Endothelial cell of umbilical vein (primary cell): ENCODE measurements at regions not wholly inside any gene's neighbourhood (a gene's known extent, or its start where the extent isn't known, plus 50 kb on each side); places are given as distances from the start of the nearest gene placed in this dataset.

ENCODE experiments used
- BruUV-seq: library from RNA; stranded (reverse); fragments of 400-500 nt; replicated peaks from 2 replicates; lab custom pipeline; 2021; lab: Mats Ljungman, UMichigan
- CTCF ChIA-PET: fragments of 300-600, 350-600 bp; sonication (Branson Sonifier 250); formaldehyde crosslinking; loops from one replicate; lab custom pipeline; 2021; ENCODE audit warnings: antibody characterized with exemption, inconsistent platforms; lab: Charles Lee
- POLR2A ChIA-PET: fragments of 300-600, 350-600 bp; sonication (Branson Sonifier 250); formaldehyde crosslinking; loops from one replicate; lab custom pipeline; 2021; ENCODE audit warnings: antibody characterized with exemption, inconsistent platforms; lab: Charles Lee
- DNase-seq: peaks from one replicate; pipeline ENCODE4 v3.0.0-alpha.2; 2011; ENCODE audit warnings: low read depth, low spot score
- FAIRE-seq: peaks from 2 replicates; lab custom pipeline; 2011; peaks lifted over from hg19 to GRCh38; lab: Jason Lieb, UNC
- H2AFZ ChIP-seq: 2 replicates; pipeline ENCODE4 v1.6.0; 2012; ENCODE audit warnings: low read depth, low read length, control low read depth, inconsistent platforms
- H3K27ac ChIP-seq: 2 replicates; pipeline ENCODE4 v1.5.1; 2011; ENCODE audit warnings: low read depth, mild to moderate bottlenecking, control low read depth, low read length, moderate library complexity; ENCODE audit not compliant: insufficient read depth
- H3K27me3 ChIP-seq, 2 experiments: 2 replicates each; pipeline versions ENCODE4 v1.6.0 to v1.6.1; 2011; ENCODE audit warnings: low read length in 2 of 2, mixed read lengths in 1 of 2; ENCODE audit not compliant: control insufficient read depth in 2 of 2, insufficient read depth in 2 of 2
- H3K36me3 ChIP-seq, 2 experiments: 2 replicates in 1 of 2; 3 replicates in 1 of 2; pipeline ENCODE4 v1.5.1; 2011; ENCODE audit warnings: low read length in 2 of 2, mild to moderate bottlenecking in 1 of 2, moderate library complexity in 1 of 2; ENCODE audit not compliant: control insufficient read depth in 2 of 2, insufficient read depth in 2 of 2; ENCODE audit errors: extremely low read depth in 1 of 2
- H3K4me1 ChIP-seq: 3 replicates; pipeline ENCODE4 v1.5.1; 2011; ENCODE audit warnings: mild to moderate bottlenecking, low read length; ENCODE audit not compliant: control insufficient read depth, insufficient read depth; ENCODE audit errors: extremely low read depth
- H3K4me2 ChIP-seq: 2 replicates; pipeline ENCODE4 v1.6.1; 2011; ENCODE audit warnings: low read length, control low read depth, mixed read lengths; ENCODE audit not compliant: insufficient read depth
- H3K4me3 ChIP-seq, 3 experiments: fragments of 200-600 bp in 1 of 3; sonication (generic), shearing (Covaris generic) in 1 of 3; replicated peaks in 1 of 3; 2 replicates each; pipeline ENCODE4 v1.5.1; 2011 to 2016; ENCODE audit warnings: control low read depth in 3 of 3, low read length in 3 of 3, mild to moderate bottlenecking in 2 of 3, inconsistent platforms in 1 of 3, low read depth in 1 of 3, moderate library complexity in 1 of 3; ENCODE audit not compliant: insufficient read depth in 1 of 3
- H3K79me2 ChIP-seq: 2 replicates; pipeline ENCODE4 v1.6.0; 2012; ENCODE audit warnings: low read length, inconsistent platforms; ENCODE audit not compliant: control insufficient read depth, insufficient read depth
- H3K9ac ChIP-seq: replicated peaks from 2 replicates; pipeline ENCODE3; 2011; ENCODE audit warnings: low read length, control low read depth; ENCODE audit not compliant: insufficient read depth; ENCODE audit errors: extremely low read depth
- H3K9me1 ChIP-seq: replicated peaks from 3 replicates; pipeline ENCODE4 v1.6.0; 2011; ENCODE audit warnings: mild to moderate bottlenecking, low read length; ENCODE audit not compliant: control insufficient read depth, insufficient read depth; ENCODE audit errors: extremely low read depth
- H3K9me3 ChIP-seq: replicated peaks from 2 replicates; pipeline ENCODE4 v1.5.1; 2012; ENCODE audit warnings: low read length, inconsistent platforms; ENCODE audit not compliant: control insufficient read depth, insufficient read depth
- H4K20me1 ChIP-seq: replicated peaks from 2 replicates; pipeline ENCODE3; 2011; ENCODE audit warnings: mild to moderate bottlenecking, low read length; ENCODE audit not compliant: control insufficient read depth, insufficient read depth; ENCODE audit errors: extremely low read depth
- EZH2 ChIP-seq: IDR thresholded peaks from 2 replicates; pipeline ENCODE4 v1.6.1; 2012; ENCODE audit warnings: borderline replicate concordance, low read depth, mild to moderate bottlenecking, moderate library complexity, low read length, inconsistent platforms; ENCODE audit not compliant: severe bottlenecking
- FOS ChIP-seq: IDR thresholded peaks from 2 replicates; pipeline ENCODE4 v1.6.1; 2011; ENCODE audit warnings: mild to moderate bottlenecking, low read length, moderate library complexity, borderline replicate concordance; ENCODE audit not compliant: insufficient read depth
- GATA2 ChIP-seq: IDR thresholded peaks from 2 replicates; pipeline ENCODE4 v1.7.0; 2011; ENCODE audit warnings: low read depth, mild to moderate bottlenecking, moderate library complexity, mixed read lengths, low read length; ENCODE audit not compliant: insufficient read length, insufficient read depth
- JUN ChIP-seq: IDR thresholded peaks from 2 replicates; pipeline ENCODE4 v1.6.1; 2011; ENCODE audit warnings: borderline replicate concordance, low read depth; ENCODE audit not compliant: insufficient read length, insufficient read depth
- MYC ChIP-seq: IDR thresholded peaks from one replicate; pipeline ENCODE4 v1.6.1; 2011; ENCODE audit warnings: mild to moderate bottlenecking, low read depth, low read length
- POLR2A ChIP-seq: IDR thresholded peaks from 2 replicates; pipeline ENCODE4 v1.6.1; 2012; ENCODE audit warnings: low read depth, mild to moderate bottlenecking, control low read depth, low read length
- POLR2AphosphoS5 ChIP-seq: IDR thresholded peaks from 2 replicates; pipeline ENCODE4 v1.6.1; 2012; ENCODE audit warnings: low read depth, mild to moderate bottlenecking, control low read depth, low read length, moderate library complexity; ENCODE audit not compliant: insufficient read depth
- dilution Hi-C: fragments of 300-500 bp; cut with MboI; formaldehyde crosslinking; loops from one replicate; pipeline ENCODE4 v1.15.0; 2019; ENCODE audit warnings: low sequenced_read_pairs; ENCODE audit not compliant: extremely low pct_ligation_motif_present
- intact Hi-C: fragments of 100-400 bp; cut with micrococcal nuclease; formaldehyde crosslinking; loops from one replicate; pipeline ENCODE4 v1.10.0; 2022
- TF ChIP-seq, protein P1 (sequence below), 2 donors: IDR thresholded peaks; 1 replicate in 1 of 2; 2 replicates in 1 of 2; pipeline ENCODE4 v1.5.1; 2011; ENCODE audit warnings: low read length in 2 of 2, mild to moderate bottlenecking in 2 of 2, moderate library complexity in 2 of 2, control low read depth in 1 of 2, inconsistent platforms in 1 of 2, low read depth in 1 of 2; ENCODE audit not compliant: insufficient read depth in 1 of 2; ENCODE audit errors: extremely low read depth in 1 of 2
- TF ChIP-seq, protein P2 (sequence below): IDR thresholded peaks from 2 replicates; pipeline ENCODE4 v1.6.1; 2011; ENCODE audit not compliant: insufficient read depth, insufficient read length

DNA sequence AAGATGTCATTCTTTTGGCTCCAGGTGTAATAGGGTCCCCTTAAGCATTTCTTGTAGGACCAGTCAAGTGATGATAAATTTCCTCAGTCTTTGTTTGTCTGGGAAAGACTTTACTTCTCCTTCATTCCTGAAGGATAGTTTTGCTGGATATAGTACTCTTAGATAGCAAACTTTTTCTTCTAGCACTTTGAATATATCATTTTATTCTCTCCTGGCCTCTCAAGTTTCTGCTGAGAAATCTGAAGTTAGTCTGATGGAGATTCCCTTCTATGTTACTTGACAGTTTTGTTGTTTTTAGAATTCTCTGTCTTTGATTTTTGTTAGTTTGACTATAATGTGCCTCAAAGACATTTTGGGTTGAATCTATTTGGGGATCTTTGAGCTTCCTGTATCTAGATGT lies 181.2 kb upstream of the HES1 start:
- dilution Hi-C loops, result no loop called here
- DNase-seq, result no peak
- Histone ChIP-seq H3K4me2 (no peak overlapping the region), H2AFZ (no peak overlapping the region), H3K4me1 (no peaks in the 10 kb centered on the region), H3K27ac (no peak overlapping the region), H3K9me1 (no peaks in the 10 kb centered on the region), H4K20me1 (no peaks in the 10 kb centered on the region), H3K9me3 (no peaks in the 10 kb centered on the region), H3K9ac (no peak overlapping the region), H3K36me3 (no peaks in the 10 kb centered on the region), H3K27me3 (peaks cover 20 to 26% of the 10 kb centered on the region in 2 experiments), H3K4me3 (no peak overlapping the region), H3K79me2 (no peaks in the 10 kb centered on the region)
- BruUV-seq, result no TSS peak
- ChIA-PET CTCF (no interaction called here), POLR2A (no interaction called here)
- intact Hi-C loops, result no loop called here
- no peak for FAIRE-seq
- TF ChIP-seq POLR2A (no peak), POLR2AphosphoS5 (no peak), FOS (no peak), MYC (no peak), GATA2 (no peak), EZH2 (no peak), JUN (no peak)
- TF ChIP-seq, protein P1, sequence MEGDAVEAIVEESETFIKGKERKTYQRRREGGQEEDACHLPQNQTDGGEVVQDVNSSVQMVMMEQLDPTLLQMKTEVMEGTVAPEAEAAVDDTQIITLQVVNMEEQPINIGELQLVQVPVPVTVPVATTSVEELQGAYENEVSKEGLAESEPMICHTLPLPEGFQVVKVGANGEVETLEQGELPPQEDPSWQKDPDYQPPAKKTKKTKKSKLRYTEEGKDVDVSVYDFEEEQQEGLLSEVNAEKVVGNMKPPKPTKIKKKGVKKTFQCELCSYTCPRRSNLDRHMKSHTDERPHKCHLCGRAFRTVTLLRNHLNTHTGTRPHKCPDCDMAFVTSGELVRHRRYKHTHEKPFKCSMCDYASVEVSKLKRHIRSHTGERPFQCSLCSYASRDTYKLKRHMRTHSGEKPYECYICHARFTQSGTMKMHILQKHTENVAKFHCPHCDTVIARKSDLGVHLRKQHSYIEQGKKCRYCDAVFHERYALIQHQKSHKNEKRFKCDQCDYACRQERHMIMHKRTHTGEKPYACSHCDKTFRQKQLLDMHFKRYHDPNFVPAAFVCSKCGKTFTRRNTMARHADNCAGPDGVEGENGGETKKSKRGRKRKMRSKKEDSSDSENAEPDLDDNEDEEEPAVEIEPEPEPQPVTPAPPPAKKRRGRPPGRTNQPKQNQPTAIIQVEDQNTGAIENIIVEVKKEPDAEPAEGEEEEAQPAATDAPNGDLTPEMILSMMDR (IDR thresholded peaks at IDR 0.05; ENCODE audit: extremely low read depth in 1 of 2, insufficient read depth in 1 of 2, low read depth in 1 of 2, low read length in 2 of 2), result no peak
- TF ChIP-seq, protein P2, sequence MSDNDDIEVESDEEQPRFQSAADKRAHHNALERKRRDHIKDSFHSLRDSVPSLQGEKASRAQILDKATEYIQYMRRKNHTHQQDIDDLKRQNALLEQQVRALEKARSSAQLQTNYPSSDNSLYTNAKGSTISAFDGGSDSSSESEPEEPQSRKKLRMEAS, result no peak
